SK-N-SH (cell line): ENCODE measurements at regions not wholly inside any gene's neighbourhood (a gene's known extent, or its start where the extent isn't known, plus 50 kb on each side); places are given as distances from the start of the nearest gene placed in this dataset.

Experiments
- CTCF ChIA-PET: fragments of 300-600, 350-600 bp; formaldehyde crosslinking; extraction: SDS; loops from one replicate; lab custom pipeline; 2021; lab: Yijun Ruan, JAX
- POLR2A ChIA-PET: fragments of 350-600 bp; sonication (Branson Sonifier 250); formaldehyde crosslinking; extraction: SDS; loops from one replicate; lab custom pipeline; 2020; ENCODE audit warnings: antibody characterized with exemption, inconsistent platforms; lab: Yijun Ruan, JAX
- DNase-seq: peaks from one replicate; pipeline ENCODE4 v3.0.0; 2012
- H2AFZ ChIP-seq: fragments of 200-600 bp; sonication (generic); 2 replicates; pipeline ENCODE4 v1.8.1; 2016; ENCODE audit warnings: antibody characterized with exemption, mild to moderate bottlenecking, low read depth
- H3F3A ChIP-seq: fragments of 200-600 bp; sonication (generic); replicated peaks from 2 replicates; pipeline ENCODE3; 2016; ENCODE audit warnings: antibody characterized with exemption, mild to moderate bottlenecking; ENCODE audit not compliant: insufficient read depth
- H3K27ac ChIP-seq, 2 experiments: fragments of 200-500 bp in 1 of 2; fragments of 200-600 bp in 1 of 2; sonication (Bioruptor generic) in 1 of 2; sonication (generic), shearing (Covaris generic) in 1 of 2; 2 replicates each; pipeline versions ENCODE4 v1.5.1 to v1.6.1; 2014 to 2016; ENCODE audit warnings: low read depth in 2 of 2, inconsistent platforms in 1 of 2, low read length in 1 of 2, mild to moderate bottlenecking in 1 of 2, mixed read lengths in 1 of 2
- H3K27me3 ChIP-seq: fragments of 200-600 bp; sonication (generic), shearing (Covaris generic); 2 replicates; pipeline ENCODE4 v1.6.1; 2016; ENCODE audit warnings: mixed run types; ENCODE audit not compliant: insufficient read depth
- H3K36me3 ChIP-seq, 2 experiments: fragments of 200-500 bp in 1 of 2; fragments of 200-600 bp in 1 of 2; sonication (Bioruptor generic) in 1 of 2; sonication (generic) in 1 of 2; replicated peaks in 1 of 2; 2 replicates each; pipeline versions ENCODE3 to v1.5.1; 2014 to 2016; ENCODE audit warnings: low read length in 1 of 2, mild to moderate bottlenecking in 1 of 2; ENCODE audit not compliant: insufficient read depth in 2 of 2, control insufficient read depth in 1 of 2
- H3K4me1 ChIP-seq, 2 experiments: fragments of 200-500 bp in 1 of 2; fragments of 200-600 bp in 1 of 2; sonication (Bioruptor generic) in 1 of 2; sonication (generic), shearing (Covaris generic) in 1 of 2; 2 replicates each; pipeline versions ENCODE4 v1.5.1 to v1.6.1; 2014 to 2016; ENCODE audit warnings: low read depth in 1 of 2, low read length in 1 of 2, mixed run types in 1 of 2; ENCODE audit not compliant: insufficient read depth in 2 of 2, control insufficient read depth in 1 of 2
- H3K4me2 ChIP-seq: fragments of 200-600 bp; sonication (generic), shearing (Covaris generic); 2 replicates; pipeline ENCODE4 v1.6.1; 2017; ENCODE audit warnings: mixed run types
- H3K4me3 ChIP-seq, 2 experiments: fragments of 200-500 bp in 1 of 2; fragments of 200-600 bp in 1 of 2; sonication (Bioruptor generic) in 1 of 2; sonication (generic), shearing (Covaris generic) in 1 of 2; 2 replicates each; pipeline versions ENCODE4 v1.5.1 to v1.8.1; 2014 to 2016; ENCODE audit warnings: low read depth in 2 of 2, inconsistent platforms in 1 of 2, low read length in 1 of 2, mild to moderate bottlenecking in 1 of 2, mixed read lengths in 1 of 2, moderate library complexity in 1 of 2
- H3K79me2 ChIP-seq: fragments of 200-600 bp; sonication (generic); 2 replicates; pipeline ENCODE4 v1.8.1; 2017; ENCODE audit warnings: mild to moderate bottlenecking; ENCODE audit not compliant: insufficient read depth
- H3K9ac ChIP-seq: fragments of 200-600 bp; sonication (generic); 2 replicates; pipeline ENCODE4 v1.6.1; 2017; ENCODE audit warnings: mixed run types
- H3K9me2 ChIP-seq: fragments of 200-600 bp; sonication (generic); 2 replicates; pipeline ENCODE4 v1.6.1; 2017; ENCODE audit warnings: mixed run types
- H3K9me3 ChIP-seq: fragments of 200-600 bp; sonication (generic); 2 replicates; pipeline ENCODE4 v1.6.1; 2017; ENCODE audit warnings: mixed run types, mild to moderate bottlenecking, moderate library complexity
- H4K20me1 ChIP-seq: fragments of 200-600 bp; sonication (generic); 2 replicates; pipeline ENCODE4 v1.6.1; 2017; ENCODE audit warnings: mild to moderate bottlenecking, mixed run types; ENCODE audit not compliant: insufficient read depth
- ELF1 ChIP-seq: IDR thresholded peaks from 2 replicates; pipeline ENCODE4 v1.4.0; 2012
- GATA2 ChIP-seq: sonication (generic); formaldehyde crosslinking; IDR thresholded peaks from 2 replicates; pipeline ENCODE4 v1.5.0; 2020; ENCODE audit warnings: mild to moderate bottlenecking, missing genetic modification reagents
- NFIC ChIP-seq: IDR thresholded peaks from 2 replicates; pipeline ENCODE4 v1.4.0; 2012; ENCODE audit warnings: borderline replicate concordance
- NRF1 ChIP-seq: IDR thresholded peaks from 2 replicates; pipeline ENCODE4 v1.6.1; 2012; ENCODE audit warnings: low read depth, mild to moderate bottlenecking, low read length
- RAD21 ChIP-seq: IDR thresholded peaks from 2 replicates; pipeline ENCODE4 v1.6.1; 2012; ENCODE audit warnings: mild to moderate bottlenecking, low read length
- RCOR1 ChIP-seq: fragments of 150-350 bp; IDR thresholded peaks from 2 replicates; pipeline ENCODE4 v1.6.1; 2017; ENCODE audit warnings: antibody characterized with exemption, low read length
- REST ChIP-seq: IDR thresholded peaks from 2 replicates; pipeline ENCODE4 v1.6.1; 2012; ENCODE audit warnings: mild to moderate bottlenecking, low read depth, low read length, moderate library complexity
- SMC3 ChIP-seq: IDR thresholded peaks from 2 replicates; pipeline ENCODE4 v1.6.1; 2012; ENCODE audit warnings: low read depth, low read length, improper control_type of control experiment
- TAF1 ChIP-seq: IDR thresholded peaks from 2 replicates; pipeline ENCODE4 v1.6.1; 2012; ENCODE audit warnings: low read depth, mild to moderate bottlenecking, low read length, moderate library complexity, borderline replicate concordance
- TEAD4 ChIP-seq: IDR thresholded peaks from 2 replicates; pipeline ENCODE4 v1.4.0; 2012; ENCODE audit warnings: mild to moderate bottlenecking, borderline replicate concordance; ENCODE audit not compliant: insufficient read depth
- WGBS: methylation state at CpG from one replicate; pipeline ENCODE4 v1.1.6; 2017; ENCODE audit warnings: low lambda C conversion rate; 5-methylcytosine and 5-hydroxymethylcytosine counted together
- TF ChIP-seq, protein P1 (sequence below): IDR thresholded peaks from 2 replicates; pipeline ENCODE4 v1.4.0; 2012; ENCODE audit warnings: low read depth, borderline replicate concordance
- TF ChIP-seq, protein P2 (sequence below): fragments of 200-600 bp; sonication (generic); IDR thresholded peaks from 2 replicates; pipeline ENCODE4 v1.6.1; 2017; ENCODE audit warnings: antibody characterized with exemption, mild to moderate bottlenecking, moderate library complexity
- TF ChIP-seq, protein P3 (sequence below): fragments of 150-350 bp; IDR thresholded peaks from 2 replicates; pipeline ENCODE4 v1.6.1; 2016; ENCODE audit warnings: mild to moderate bottlenecking, low read depth, low read length

- Histone ChIP-seq H3K27me3 (no peaks in the 10 kb centered on the region; the same call in 1 of the 2 replicates), H4K20me1 (no peaks in the 10 kb centered on the region), H3K9me2 (no peaks in the 10 kb centered on the region), H3K27ac (no peak overlapping the region), H3K4me1 (no peaks in the 10 kb centered on the region), H3K9me3 (no peaks in the 10 kb centered on the region), H3F3A (no peaks in the 10 kb centered on the region), H2AFZ (no peak overlapping the region), H3K4me2 (no peak overlapping the region), H3K4me3 (no peak overlapping the region), H3K79me2 (no peaks in the 10 kb centered on the region), H3K36me3 (no peaks in the 10 kb centered on the region), H3K9ac (no peak overlapping the region)
- no peak for DNase-seq
- ChIA-PET CTCF (no interaction called here), POLR2A (no interaction called here)
- WGBS: 37% methylated on average over 4 of the region's 4 CpGs
- TF ChIP-seq NRF1 (no peak), ELF1 (no peak), NFIC (no peak), RAD21 (no peak), GATA2 (no peak), SMC3 (no peak), TAF1 (no peak), TEAD4 (no peak), RCOR1 (no peak), REST (no peak)
- TF ChIP-seq, protein P1, sequence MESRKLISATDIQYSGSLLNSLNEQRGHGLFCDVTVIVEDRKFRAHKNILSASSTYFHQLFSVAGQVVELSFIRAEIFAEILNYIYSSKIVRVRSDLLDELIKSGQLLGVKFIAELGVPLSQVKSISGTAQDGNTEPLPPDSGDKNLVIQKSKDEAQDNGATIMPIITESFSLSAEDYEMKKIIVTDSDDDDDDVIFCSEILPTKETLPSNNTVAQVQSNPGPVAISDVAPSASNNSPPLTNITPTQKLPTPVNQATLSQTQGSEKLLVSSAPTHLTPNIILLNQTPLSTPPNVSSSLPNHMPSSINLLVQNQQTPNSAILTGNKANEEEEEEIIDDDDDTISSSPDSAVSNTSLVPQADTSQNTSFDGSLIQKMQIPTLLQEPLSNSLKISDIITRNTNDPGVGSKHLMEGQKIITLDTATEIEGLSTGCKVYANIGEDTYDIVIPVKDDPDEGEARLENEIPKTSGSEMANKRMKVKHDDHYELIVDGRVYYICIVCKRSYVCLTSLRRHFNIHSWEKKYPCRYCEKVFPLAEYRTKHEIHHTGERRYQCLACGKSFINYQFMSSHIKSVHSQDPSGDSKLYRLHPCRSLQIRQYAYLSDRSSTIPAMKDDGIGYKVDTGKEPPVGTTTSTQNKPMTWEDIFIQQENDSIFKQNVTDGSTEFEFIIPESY: no peak
- TF ChIP-seq, protein P2, sequence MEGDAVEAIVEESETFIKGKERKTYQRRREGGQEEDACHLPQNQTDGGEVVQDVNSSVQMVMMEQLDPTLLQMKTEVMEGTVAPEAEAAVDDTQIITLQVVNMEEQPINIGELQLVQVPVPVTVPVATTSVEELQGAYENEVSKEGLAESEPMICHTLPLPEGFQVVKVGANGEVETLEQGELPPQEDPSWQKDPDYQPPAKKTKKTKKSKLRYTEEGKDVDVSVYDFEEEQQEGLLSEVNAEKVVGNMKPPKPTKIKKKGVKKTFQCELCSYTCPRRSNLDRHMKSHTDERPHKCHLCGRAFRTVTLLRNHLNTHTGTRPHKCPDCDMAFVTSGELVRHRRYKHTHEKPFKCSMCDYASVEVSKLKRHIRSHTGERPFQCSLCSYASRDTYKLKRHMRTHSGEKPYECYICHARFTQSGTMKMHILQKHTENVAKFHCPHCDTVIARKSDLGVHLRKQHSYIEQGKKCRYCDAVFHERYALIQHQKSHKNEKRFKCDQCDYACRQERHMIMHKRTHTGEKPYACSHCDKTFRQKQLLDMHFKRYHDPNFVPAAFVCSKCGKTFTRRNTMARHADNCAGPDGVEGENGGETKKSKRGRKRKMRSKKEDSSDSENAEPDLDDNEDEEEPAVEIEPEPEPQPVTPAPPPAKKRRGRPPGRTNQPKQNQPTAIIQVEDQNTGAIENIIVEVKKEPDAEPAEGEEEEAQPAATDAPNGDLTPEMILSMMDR: no peak
- TF ChIP-seq, protein P3, sequence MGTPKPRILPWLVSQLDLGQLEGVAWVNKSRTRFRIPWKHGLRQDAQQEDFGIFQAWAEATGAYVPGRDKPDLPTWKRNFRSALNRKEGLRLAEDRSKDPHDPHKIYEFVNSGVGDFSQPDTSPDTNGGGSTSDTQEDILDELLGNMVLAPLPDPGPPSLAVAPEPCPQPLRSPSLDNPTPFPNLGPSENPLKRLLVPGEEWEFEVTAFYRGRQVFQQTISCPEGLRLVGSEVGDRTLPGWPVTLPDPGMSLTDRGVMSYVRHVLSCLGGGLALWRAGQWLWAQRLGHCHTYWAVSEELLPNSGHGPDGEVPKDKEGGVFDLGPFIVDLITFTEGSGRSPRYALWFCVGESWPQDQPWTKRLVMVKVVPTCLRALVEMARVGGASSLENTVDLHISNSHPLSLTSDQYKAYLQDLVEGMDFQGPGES: no peak
Measured at GRCh38 chr5:163604013-163604412, 98.6 kb downstream of the MAT2B start.
